Small intestine (tissue), 7 donors: ENCODE measurements at regions not wholly inside any gene's neighbourhood (a gene's known extent, or its start where the extent isn't known, plus 50 kb on each side); places are given as distances from the start of the nearest gene placed in this dataset.

Experiments used
- DNase-seq, 2 donors: peaks; one replicate each; pipeline versions ENCODE4 v3.0.0 to v3.0.0-alpha.2; 2013
- FAIRE-seq: peaks from 2 replicates; lab custom pipeline; 2012; peaks lifted over from hg19 to GRCh38; lab: Jason Lieb, UNC
- H3K27ac ChIP-seq, 3 donors: one replicate each; pipeline ENCODE4 v1.5.1; 2013; ENCODE audit warnings: low read length in 2 of 3, mild to moderate bottlenecking in 2 of 3, control low read depth in 1 of 3, inconsistent platforms in 1 of 3, low read depth in 1 of 3, moderate library complexity in 1 of 3
- H3K27me3 ChIP-seq, 3 donors: one replicate each; pipeline ENCODE4 v1.6.1; 2013; ENCODE audit warnings: low read length in 3 of 3, inconsistent platforms in 1 of 3; ENCODE audit not compliant: control insufficient read depth in 3 of 3, insufficient read depth in 3 of 3
- H3K36me3 ChIP-seq, 3 donors: one replicate each; pipeline ENCODE4 v1.6.1; 2013; ENCODE audit warnings: low read length in 3 of 3, inconsistent platforms in 1 of 3, low read depth in 1 of 3, mild to moderate bottlenecking in 1 of 3, moderate library complexity in 1 of 3; ENCODE audit not compliant: control insufficient read depth in 3 of 3, insufficient read depth in 2 of 3
- H3K4me1 ChIP-seq, 3 donors: one replicate each; pipeline ENCODE4 v1.6.1; 2013; ENCODE audit warnings: low read length in 2 of 3, inconsistent platforms in 1 of 3, low read depth in 1 of 3, mild to moderate bottlenecking in 1 of 3, moderate library complexity in 1 of 3; ENCODE audit not compliant: control insufficient read depth in 3 of 3, insufficient read depth in 2 of 3
- H3K4me3 ChIP-seq, 3 donors: one replicate each; pipeline ENCODE4 v1.5.1; 2013; ENCODE audit warnings: low read length in 3 of 3, control low read depth in 1 of 3, inconsistent platforms in 1 of 3, low read depth in 1 of 3, mild to moderate bottlenecking in 1 of 3, moderate library complexity in 1 of 3
- H3K9me3 ChIP-seq, 2 donors: one replicate each; pipeline ENCODE4 v1.6.1; 2013; ENCODE audit warnings: low read depth in 1 of 2, low read length in 1 of 2; ENCODE audit not compliant: control insufficient read depth in 2 of 2, insufficient read depth in 1 of 2
- whole genome bisulfite sequencing, 3 donors: extraction: QIAGEN DNeasy Blood & Tissue Kit; methylation state at CpG; one replicate each; pipeline ENCODE4 v1.1.7; 2013; 5-methylcytosine and 5-hydroxymethylcytosine counted together
- donor health status: healthy with polysubstance abuse.
- donor health status: control.
- donor health status: control.
- donor health status: Bipolar disorder and iron deficiency.
- donor health status: healthy.

- no peak overlapping the region for H3K27ac ChIP-seq
- H3K27me3 ChIP-seq: no peaks in the 10 kb centered on the region
- DNase-seq: no peak
- WGBS, 3 donors: 67 to 81% (median 74%) methylated on average over 3 of the region's 3 CpGs
- no peak overlapping the region for H3K4me3 ChIP-seq
- no peak for FAIRE-seq
- H3K36me3 ChIP-seq: no peaks in the 10 kb centered on the region
- no peaks in the 10 kb centered on the region for H3K4me1 ChIP-seq
- H3K9me3 ChIP-seq: no peaks in the 10 kb centered on the region
Observed at GRCh38 chr18:61154866-61155265, 178.4 kb upstream of the CDH20 start.

- Histone ChIP-seq H3K27ac (no peak overlapping the region), H3K27me3 (no peaks in the 10 kb centered on the region), H3K4me3 (no peak overlapping the region), H3K9me3 (no peaks in the 10 kb centered on the region), H3K4me1 (no peaks in the 10 kb centered on the region), H3K36me3 (no peaks in the 10 kb centered on the region)
- WGBS, 3 donors: 60 to 78% (median 73%) methylated on average over 3 of the region's 3 CpGs
- DNase-seq (no peak), FAIRE-seq (no peak)
Observed at GRCh38 chr18:61155586-61155985, 177.6 kb upstream of the CDH20 start.

GRCh38 chr18:61157451-61157850 lies 175.8 kb upstream of the CDH20 start:
- Histone ChIP-seq H3K4me3 (no peak overlapping the region), H3K27ac (no peak overlapping the region), H3K36me3 (no peaks in the 10 kb centered on the region), H3K9me3 (no peaks in the 10 kb centered on the region), H3K27me3 (no peaks in the 10 kb centered on the region), H3K4me1 (no peaks in the 10 kb centered on the region)
- no peak for FAIRE-seq
- no peak for DNase-seq
- 78 to 85% (median 83%) methylated on average over 6 of the region's 6 CpGs for WGBS, 3 donors

GRCh38 chr18:61159246-61159645 lies 174.0 kb upstream of the CDH20 start:
- no peak overlapping the region for H3K4me3 ChIP-seq
- no peak overlapping the region for H3K27ac ChIP-seq
- H3K4me1 ChIP-seq: no peaks in the 10 kb centered on the region
- H3K36me3 ChIP-seq: no peaks in the 10 kb centered on the region
- WGBS, 3 donors: 59 to 72% (median 61%) methylated on average over 4 of the region's 4 CpGs
- H3K9me3 ChIP-seq: no peaks in the 10 kb centered on the region
- no peak for DNase-seq
- H3K27me3 ChIP-seq: no peaks in the 10 kb centered on the region
- no peak for FAIRE-seq

GRCh38 chr18:61164321-61164720 lies 168.9 kb upstream of the CDH20 start:
- no peaks in the 10 kb centered on the region for H3K9me3 ChIP-seq
- H3K4me3 ChIP-seq: no peak overlapping the region
- 43 to 53% (median 46%) methylated on average over 1 of the region's 1 CpG for WGBS, 3 donors
- FAIRE-seq (no peak), DNase-seq (no peak)
- H3K27me3 ChIP-seq: no peaks in the 10 kb centered on the region
- H3K4me1 ChIP-seq: no peaks in the 10 kb centered on the region
- no peaks in the 10 kb centered on the region for H3K36me3 ChIP-seq
- no peak overlapping the region for H3K27ac ChIP-seq

GRCh38 chr18:61167902-61168301 lies 165.3 kb upstream of the CDH20 start:
- FAIRE-seq (no peak), DNase-seq (no peak)
- H3K9me3 ChIP-seq: no peaks in the 10 kb centered on the region
- no peaks in the 10 kb centered on the region for H3K4me1 ChIP-seq
- 82 to 92% (median 83%) methylated on average over 1 of the region's 1 CpG for WGBS, 3 donors
- no peak overlapping the region for H3K4me3 ChIP-seq
- H3K36me3 ChIP-seq: no peaks in the 10 kb centered on the region
- no peaks in the 10 kb centered on the region for H3K27me3 ChIP-seq
- no peak overlapping the region for H3K27ac ChIP-seq

GRCh38 chr18:61169386-61169785 lies 163.8 kb upstream of the CDH20 start:
- Histone ChIP-seq H3K4me3 (no peak overlapping the region), H3K4me1 (no peaks in the 10 kb centered on the region), H3K36me3 (no peaks in the 10 kb centered on the region), H3K27me3 (no peaks in the 10 kb centered on the region), H3K27ac (no peak overlapping the region), H3K9me3 (no peaks in the 10 kb centered on the region)
- no peak for DNase-seq
- FAIRE-seq: no peak
- 66 to 79% (median 68%) methylated on average over 4 of the region's 4 CpGs for whole genome bisulfite sequencing, 3 donors

- Histone ChIP-seq H3K27ac (no peak overlapping the region), H3K4me3 (no peak overlapping the region), H3K27me3 (no peaks in the 10 kb centered on the region), H3K4me1 (no peaks in the 10 kb centered on the region), H3K9me3 (no peaks in the 10 kb centered on the region), H3K36me3 (no peaks in the 10 kb centered on the region)
- no peak for FAIRE-seq
- 62 to 79% (median 75%) methylated on average over 1 of the region's 1 CpG for WGBS, 3 donors
- DNase-seq: no peak
Observed at GRCh38 chr18:61172624-61173023, 160.6 kb upstream of the CDH20 start.

GRCh38 chr18:61173554-61173953 lies 159.7 kb upstream of the CDH20 start:
- H3K36me3 ChIP-seq: no peaks in the 10 kb centered on the region
- no peak overlapping the region for H3K27ac ChIP-seq
- WGBS, 3 donors: 81 to 89% (median 83%) methylated on average over 6 of the region's 6 CpGs
- FAIRE-seq (no peak), DNase-seq (no peak)
- H3K4me3 ChIP-seq: no peak overlapping the region
- no peaks in the 10 kb centered on the region for H3K27me3 ChIP-seq
- H3K4me1 ChIP-seq: no peaks in the 10 kb centered on the region
- H3K9me3 ChIP-seq: no peaks in the 10 kb centered on the region
